OCI-LY7 (cell line): ENCODE measurements at regions not wholly inside any gene's neighbourhood (a gene's known extent, or its start where the extent isn't known, plus 50 kb on each side); places are given as distances from the start of the nearest gene placed in this dataset.

Experiments
- CTCF ChIP-seq: fragments of 200-600 bp; sonication (generic); conservative IDR thresholded peaks from 2 replicates; pipeline ENCODE4 v1.5.1; 2014; ENCODE audit warnings: mild to moderate bottlenecking, antibody characterized with exemption, low read length, moderate library complexity, mixed read lengths
- EZH2phosphoT487 ChIP-seq: fragments of 200-600 bp; sonication (generic); IDR thresholded peaks from 2 replicates; pipeline ENCODE4 v1.6.1; 2018; ENCODE audit warnings: low read depth, borderline replicate concordance, mild to moderate bottlenecking, mixed run types, antibody characterized with exemption, low read length, moderate library complexity, mixed read lengths

- no peak for TF ChIP-seq CTCF
- no peak for TF ChIP-seq EZH2phosphoT487
Observed at GRCh38 chr21:28282833-28283232, 709.8 kb downstream of the LTN1 start.
